Stimulated activated CD8-positive, alpha-beta memory T cell treated with anti-CD3 and anti-CD28 coated beads, Interleukin-7, amount 100 ng/mL, for 48 hours (primary cell): ENCODE measurements at regions not wholly inside any gene's neighbourhood (a gene's known extent, or its start where the extent isn't known, plus 50 kb on each side); places are given as distances from the start of the nearest gene placed in this dataset.
"Not testable (repeated sequence)": the region's sequence is repeated elsewhere in the genome, so short reads cannot be mapped to it uniquely, and the experiment has no call there.

Source experiments
- DNase-seq, 2 donors: peaks; one replicate each; pipeline ENCODE4 v3.0.0-alpha.2; 2020; ENCODE audit warnings: low read depth in 1 of 2; ENCODE audit errors: extremely low read depth in 1 of 2

DNA sequence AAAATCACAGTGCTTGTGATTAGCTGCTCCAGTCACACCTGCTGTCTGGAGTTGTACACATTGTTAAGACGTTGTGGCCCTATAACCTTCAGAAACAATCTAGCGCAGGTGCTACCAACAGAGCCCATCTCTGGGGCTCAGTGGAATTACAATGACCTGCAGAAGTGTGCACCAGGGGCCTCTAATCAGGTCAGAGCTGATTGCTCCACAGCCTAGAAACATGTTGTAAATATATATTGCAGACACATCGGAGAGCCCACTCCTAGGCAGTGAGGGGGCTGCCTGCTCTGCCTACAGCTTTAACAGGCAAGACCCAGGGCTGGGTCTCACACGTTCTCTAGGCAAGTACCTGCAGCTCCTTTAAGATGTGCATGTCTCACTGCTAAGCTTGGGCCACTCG, 302.0 kb downstream of the SIPA1L2 start:
- no peak for DNase-seq

DNA sequence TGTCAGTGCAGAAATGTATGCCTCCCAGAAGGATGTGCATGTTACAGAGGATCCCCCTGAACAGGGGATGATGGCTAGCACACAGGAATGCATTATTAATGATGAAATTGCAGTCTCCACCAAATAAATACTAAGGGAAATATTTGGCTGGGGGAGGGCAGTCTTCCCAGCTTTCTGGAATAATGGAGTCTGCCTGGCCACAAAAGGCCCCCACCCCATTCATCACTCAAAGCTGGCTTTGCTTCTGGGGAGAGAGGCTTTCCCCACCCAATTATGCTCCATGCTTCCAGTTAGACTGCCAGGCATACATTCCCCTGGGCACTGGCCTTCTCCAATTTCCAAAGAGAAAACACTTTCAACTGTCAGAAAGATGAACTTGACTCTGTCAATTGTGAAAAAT, 302.7 kb downstream of the SIPA1L2 start:
- DNase-seq: no peak

DNA sequence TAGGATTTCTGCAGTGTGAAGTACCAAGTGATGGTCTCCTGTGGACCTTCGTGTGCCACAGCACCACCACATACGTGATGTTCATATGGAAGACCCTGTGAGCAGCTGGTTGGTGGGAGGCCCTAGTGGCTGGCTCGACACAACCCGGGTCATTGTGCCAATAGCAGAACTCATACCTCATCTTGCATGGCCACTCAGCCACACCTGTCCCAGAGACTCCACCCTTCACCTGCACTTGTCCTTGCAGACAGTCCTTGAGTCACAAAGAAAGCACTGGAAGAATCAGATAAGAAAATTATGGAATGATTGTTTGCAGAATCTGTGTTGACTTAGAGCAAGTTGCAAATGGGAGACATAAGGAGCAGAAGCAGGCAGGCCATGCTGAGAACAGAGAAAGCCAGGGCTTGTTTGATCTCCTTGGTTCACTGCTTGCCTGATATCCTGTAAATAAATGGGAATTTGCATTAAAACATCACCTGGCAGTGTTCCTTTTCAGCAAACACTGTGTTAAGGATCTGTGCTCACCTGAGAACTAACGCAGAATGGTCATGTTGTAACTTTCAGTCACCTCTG, 307.7 kb downstream of the SIPA1L2 start:
- no peak for DNase-seq

GRCh38 chr1:232319518-232320210, 310.3 kb downstream of the SIPA1L2 start:
- DNase-seq: no peak

DNA sequence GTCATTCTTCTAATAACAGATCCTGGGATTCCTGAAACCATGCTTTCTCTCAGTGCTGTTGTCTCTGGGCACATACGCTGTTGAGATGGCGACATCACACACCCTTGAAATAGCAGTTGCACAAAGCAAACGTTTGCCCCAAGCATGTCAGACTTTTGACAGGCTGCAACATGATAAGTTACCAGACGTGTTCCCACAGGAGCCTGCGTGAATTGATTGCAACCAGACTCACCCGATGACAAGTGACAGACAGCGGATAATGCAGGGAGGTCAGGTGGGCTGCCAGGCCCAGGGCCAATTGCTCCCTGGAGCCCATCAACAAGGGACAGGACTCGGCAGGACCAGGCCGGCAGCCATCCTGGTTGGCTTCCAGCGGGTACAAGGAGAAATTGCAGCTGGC, 310.9 kb downstream of the SIPA1L2 start:
- DNase-seq: no peak

- no peak for DNase-seq
These were observed 311.8 kb downstream of the SIPA1L2 start for GRCh38 chr1:232318143-232318542.

GRCh38 chr1:232317350-232317749, 312.6 kb downstream of the SIPA1L2 start:
- no peak for DNase-seq

- DNase-seq: no peak
These were observed 313.1 kb downstream of the SIPA1L2 start for GRCh38 chr1:232316864-232317263.

DNA sequence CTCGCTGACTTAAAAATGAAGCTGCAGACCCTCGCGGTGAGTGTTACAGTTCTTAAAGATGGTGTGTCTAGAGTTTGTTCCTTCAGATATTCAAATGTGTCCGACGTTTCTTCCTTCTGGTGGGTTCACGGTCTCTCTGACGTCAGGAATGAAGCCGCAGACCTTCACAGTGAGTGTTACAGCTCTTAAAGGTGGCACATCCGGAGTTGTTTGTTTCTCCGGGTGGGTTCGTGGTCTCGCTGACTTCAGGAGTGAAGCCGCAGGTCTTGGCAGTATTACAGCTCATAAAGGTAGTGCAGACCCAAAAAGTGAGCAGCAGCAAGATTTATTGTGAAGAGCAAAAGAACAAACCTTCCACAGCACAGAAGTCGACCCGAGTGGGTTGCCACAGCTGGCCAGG, 316.1 kb downstream of the SIPA1L2 start:
- not testable (repeated sequence) for DNase-seq

GRCh38 chr1:232310541-232310940, 319.4 kb downstream of the SIPA1L2 start:
- DNase-seq: no peak

DNA sequence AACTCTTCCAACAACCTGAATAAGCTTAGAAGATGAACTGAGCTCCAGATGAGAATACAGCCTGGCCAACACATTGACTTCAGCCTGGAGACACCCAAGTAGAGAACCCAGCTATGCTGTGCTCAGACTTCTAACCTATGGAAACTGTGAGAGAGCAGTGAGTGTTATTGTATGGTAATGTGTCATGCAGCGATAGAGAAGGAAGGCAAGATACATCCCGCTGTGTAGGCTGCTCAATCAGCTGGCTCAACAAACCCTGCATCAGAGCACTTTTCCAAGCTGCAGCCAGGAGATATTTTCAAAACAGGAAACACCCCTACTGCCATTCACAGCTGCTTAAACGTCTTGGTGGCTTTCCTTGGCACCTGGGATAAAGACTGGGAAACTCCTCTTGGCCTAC, 321.3 kb downstream of the SIPA1L2 start:
- no peak for DNase-seq

GRCh38 chr1:232307296-232308017, 322.5 kb downstream of the SIPA1L2 start:
- DNase-seq: no peak

GRCh38 chr1:232306269-232306961, 323.5 kb downstream of the SIPA1L2 start:
- no peak for DNase-seq

GRCh38 chr1:232305050-232305449, 324.9 kb downstream of the SIPA1L2 start:
- no peak for DNase-seq

DNA sequence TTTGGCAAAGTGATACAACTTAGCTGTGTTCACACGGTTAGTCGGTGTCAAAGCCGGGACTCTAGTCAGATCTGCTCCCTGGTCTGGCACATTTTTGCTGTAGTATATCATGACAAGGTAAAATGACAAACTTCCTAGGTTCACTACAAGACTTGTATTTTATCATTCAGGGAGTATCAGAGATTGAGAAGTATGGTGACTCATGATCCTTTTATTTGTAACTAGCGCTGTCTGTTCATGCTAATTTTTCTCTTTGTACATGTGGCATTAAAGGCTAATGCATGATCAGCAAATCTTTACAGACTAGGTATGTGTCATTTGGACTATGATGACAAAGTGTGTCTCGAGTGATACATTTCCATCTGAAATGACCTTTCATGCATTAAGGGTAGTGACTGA, 326.7 kb downstream of the SIPA1L2 start:
- no peak for DNase-seq

- DNase-seq: no peak
These were observed 327.3 kb downstream of the SIPA1L2 start for GRCh38 chr1:232302376-232303221.

DNA sequence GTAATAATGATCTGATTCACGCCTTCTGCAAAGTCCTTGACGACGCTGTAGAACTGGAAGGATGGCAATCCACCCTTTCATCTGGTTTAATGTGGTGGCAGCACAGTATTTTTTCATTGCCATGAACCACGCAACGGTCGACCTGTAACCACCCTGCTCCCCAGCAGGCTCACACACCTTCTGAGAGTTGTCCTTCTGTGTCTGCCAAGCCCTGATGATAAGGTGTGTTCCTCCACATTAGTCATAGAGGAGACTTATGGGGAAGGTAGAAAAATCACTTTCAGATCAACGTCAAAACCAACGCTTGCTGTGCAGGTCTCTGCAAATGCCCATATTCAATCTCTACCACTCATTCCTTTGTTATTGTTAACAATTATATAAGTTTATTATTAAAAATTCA, 328.7 kb downstream of the SIPA1L2 start:
- no peak for DNase-seq

DNA sequence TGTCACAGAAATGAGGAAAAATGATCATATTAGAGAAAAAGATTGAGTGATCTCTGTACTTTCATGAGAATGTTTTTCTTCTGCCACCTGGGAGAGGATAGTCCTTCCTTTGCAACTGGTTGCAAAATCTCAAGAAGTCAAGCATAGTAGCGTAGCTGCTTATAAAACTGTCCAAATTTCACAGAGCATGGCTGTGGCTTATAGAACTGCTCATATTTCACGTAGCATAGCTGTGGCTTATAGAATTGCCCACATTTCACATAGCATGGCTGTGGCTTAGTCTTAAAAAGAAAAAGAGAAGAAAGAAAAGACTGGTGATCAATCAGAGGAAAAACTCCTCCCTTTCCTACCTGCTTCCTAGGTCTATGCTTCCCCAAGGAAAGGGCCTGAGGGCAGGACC, 329.5 kb downstream of the SIPA1L2 start:
- no peak for DNase-seq

- no peak for DNase-seq
These were observed 333.5 kb downstream of the SIPA1L2 start for GRCh38 chr1:232296461-232296860.

DNA sequence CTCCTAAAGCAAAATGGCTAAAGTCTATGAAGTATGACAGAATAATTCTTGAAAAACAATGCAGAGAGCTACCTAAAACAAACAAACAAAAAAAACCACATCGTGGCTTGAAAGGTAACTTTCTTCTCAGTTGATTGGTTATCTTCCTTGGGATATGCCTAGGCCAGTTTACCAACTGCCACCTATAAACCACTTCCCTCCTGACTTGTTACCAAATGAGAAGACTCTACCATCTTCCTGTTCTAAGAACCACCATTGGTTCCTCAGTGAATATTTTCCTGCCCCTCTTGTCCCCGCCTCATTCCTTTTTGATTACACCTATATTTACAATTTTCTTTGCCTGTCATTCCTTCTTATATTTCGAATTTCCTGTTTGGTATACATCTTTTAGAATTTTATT, 336.6 kb downstream of the SIPA1L2 start:
- no peak for DNase-seq

- no peak for DNase-seq
These were observed 337.1 kb downstream of the SIPA1L2 start for GRCh38 chr1:232292818-232293217.
